H1 (cell line): ENCODE measurements at regions not wholly inside any gene's neighbourhood (a gene's known extent, or its start where the extent isn't known, plus 50 kb on each side); places are given as distances from the start of the nearest gene placed in this dataset.

Experiments used
- CTCF ChIA-PET: fragments of 300-600 bp; sonication (Branson Sonifier 250); formaldehyde crosslinking; loops from one replicate; lab custom pipeline; 2021; ENCODE audit not compliant: partially characterized antibody; lab: Charles Lee
- POLR2A ChIA-PET: fragments of 300-600 bp; sonication (Branson Sonifier 250); formaldehyde crosslinking; loops from one replicate; lab custom pipeline; 2021; ENCODE audit warnings: inconsistent platforms; ENCODE audit not compliant: partially characterized antibody; lab: Charles Lee
- DNase-seq, 2 experiments: peaks; one replicate each; pipeline versions ENCODE4 v3.0.0 to v3.0.0-alpha.2; 2010 to 2022; ENCODE audit warnings: low spot score in 2 of 2, low read depth in 1 of 2, mixed read lengths in 1 of 2
- FAIRE-seq: peaks from 2 replicates; lab custom pipeline; 2011; peaks lifted over from hg19 to GRCh38; lab: Jason Lieb, UNC
- H2AFZ ChIP-seq: 2 replicates; pipeline ENCODE4 v1.8.1; 2012; ENCODE audit warnings: low read length, inconsistent platforms
- H2AK5ac ChIP-seq: 2 replicates; pipeline ENCODE4 v1.6.1; 2013; ENCODE audit warnings: low read depth, low read length
- H2BK120ac ChIP-seq: replicated peaks from 2 replicates; pipeline ENCODE3; 2013; ENCODE audit warnings: low read depth, low read length, inconsistent platforms
- H2BK12ac ChIP-seq: 2 replicates; pipeline ENCODE4 v1.6.1; 2013; ENCODE audit warnings: low read depth, low read length
- H2BK15ac ChIP-seq: 2 replicates; pipeline ENCODE4 v1.6.1; 2013; ENCODE audit warnings: low read length
- H2BK20ac ChIP-seq: 2 replicates; pipeline ENCODE4 v1.6.1; 2013; ENCODE audit warnings: low read length
- H2BK5ac ChIP-seq: 2 replicates; pipeline ENCODE4 v1.6.1; 2013; ENCODE audit warnings: low read depth, low read length
- H3K14ac ChIP-seq: 2 replicates; pipeline ENCODE4 v1.6.1; 2013; ENCODE audit warnings: inconsistent platforms; ENCODE audit not compliant: insufficient read length
- H3K18ac ChIP-seq: 2 replicates; pipeline ENCODE4 v1.6.1; 2013; ENCODE audit warnings: low read length; ENCODE audit errors: extremely low read depth
- H3K23ac ChIP-seq: 2 replicates; pipeline ENCODE4 v1.6.1; 2013; ENCODE audit warnings: inconsistent platforms; ENCODE audit not compliant: insufficient read length
- H3K23me2 ChIP-seq: 2 replicates; pipeline ENCODE4 v1.6.1; 2013; ENCODE audit warnings: low read depth, low read length
- H3K27ac ChIP-seq: 2 replicates; pipeline ENCODE4 v1.6.1; 2011; ENCODE audit warnings: low read depth, low read length, inconsistent platforms
- H3K27me3 ChIP-seq, 4 experiments: replicated peaks in 1 of 4; 1 replicate in 1 of 4; 2 replicates in 3 of 4; pipeline versions ENCODE4 v1.6.1 to v1.8.1; 2011 to 2013; ENCODE audit warnings: low read length in 3 of 4, mild to moderate bottlenecking in 3 of 4, inconsistent platforms in 2 of 4, mixed read lengths in 2 of 4, moderate library complexity in 1 of 4; ENCODE audit not compliant: control insufficient read depth in 3 of 4, insufficient read depth in 3 of 4; ENCODE audit errors: extremely low read depth in 1 of 4
- H3K36me3 ChIP-seq, 4 experiments: 2 replicates each; pipeline versions ENCODE4 v1.6.1 to v1.8.1; 2011 to 2013; ENCODE audit warnings: mild to moderate bottlenecking in 4 of 4, low read length in 3 of 4, moderate library complexity in 2 of 4, control low read depth in 1 of 4, inconsistent platforms in 1 of 4; ENCODE audit not compliant: insufficient read depth in 4 of 4, control insufficient read depth in 2 of 4
- H3K4ac ChIP-seq: replicated peaks from 2 replicates; pipeline ENCODE3; 2013; ENCODE audit warnings: low read length, low read depth, mixed read lengths, inconsistent platforms; ENCODE audit not compliant: insufficient read length
- H3K4me1 ChIP-seq, 4 experiments: replicated peaks in 1 of 4; 1 replicate in 1 of 4; 2 replicates in 3 of 4; pipeline versions ENCODE4 v1.6.1 to v1.8.1; 2011 to 2013; ENCODE audit warnings: low read length in 3 of 4, inconsistent platforms in 2 of 4, mixed read lengths in 1 of 4; ENCODE audit not compliant: insufficient read depth in 4 of 4, control insufficient read depth in 3 of 4
- H3K4me2 ChIP-seq, 2 experiments: 2 replicates each; pipeline versions ENCODE4 v1.6.1 to v1.8.1; 2011 to 2013; ENCODE audit warnings: low read depth in 2 of 2, low read length in 2 of 2, control low read depth in 1 of 2, inconsistent platforms in 1 of 2, mild to moderate bottlenecking in 1 of 2; ENCODE audit not compliant: insufficient read depth in 1 of 2
- H3K4me3 ChIP-seq, 4 experiments: fragments of 200-600, 300-600 bp in 1 of 4; sonication (generic), shearing (Covaris generic), sonication (Bioruptor Twin) in 1 of 4; 2 replicates each; pipeline versions ENCODE4 v1.5.1 to v1.8.1; 2011 to 2016; ENCODE audit warnings: low read length in 4 of 4, low read depth in 3 of 4, control low read depth in 2 of 4, inconsistent platforms in 2 of 4, mild to moderate bottlenecking in 2 of 4, mixed read lengths in 1 of 4, moderate library complexity in 1 of 4; ENCODE audit not compliant: insufficient read depth in 2 of 4; ENCODE audit errors: extremely low read depth in 1 of 4
- H3K56ac ChIP-seq: replicated peaks from 2 replicates; pipeline ENCODE3; 2013; ENCODE audit warnings: low read depth, mild to moderate bottlenecking, mixed read lengths, low read length, inconsistent platforms; ENCODE audit not compliant: insufficient read length
- H3K79me1 ChIP-seq: 2 replicates; pipeline ENCODE4 v1.6.1; 2013; ENCODE audit warnings: low read depth, low read length, control low read depth
- H3K79me2 ChIP-seq, 2 experiments: 2 replicates each; pipeline versions ENCODE4 v1.6.1 to v1.8.1; 2012 to 2013; ENCODE audit warnings: low read length in 2 of 2, mild to moderate bottlenecking in 2 of 2, inconsistent platforms in 1 of 2; ENCODE audit not compliant: insufficient read depth in 2 of 2, control insufficient read depth in 1 of 2
- H3K9ac ChIP-seq, 4 experiments: replicated peaks in 1 of 4; 1 replicate in 1 of 4; 2 replicates in 3 of 4; pipeline versions ENCODE4 v1.6.1 to v1.8.1; 2011 to 2013; ENCODE audit warnings: low read depth in 3 of 4, low read length in 3 of 4, control low read depth in 2 of 4, mild to moderate bottlenecking in 2 of 4, moderate library complexity in 2 of 4, inconsistent platforms in 1 of 4; ENCODE audit errors: extremely low read depth in 1 of 4
- H3K9me3 ChIP-seq, 2 experiments: 2 replicates each; pipeline versions ENCODE4 v1.6.1 to v1.8.1; 2012 to 2013; ENCODE audit warnings: mild to moderate bottlenecking in 2 of 2, moderate library complexity in 2 of 2, control low read depth in 1 of 2, inconsistent platforms in 1 of 2, low read depth in 1 of 2, low read length in 1 of 2, mixed read lengths in 1 of 2; ENCODE audit not compliant: insufficient read depth in 2 of 2
- H4K20me1 ChIP-seq, 2 experiments: replicated peaks in 1 of 2; 2 replicates each; pipeline versions ENCODE3 to v1.8.1; 2011 to 2013; ENCODE audit warnings: inconsistent platforms in 2 of 2, low read length in 2 of 2, mild to moderate bottlenecking in 1 of 2; ENCODE audit not compliant: insufficient read depth in 2 of 2, control insufficient read depth in 1 of 2
- H4K5ac ChIP-seq: 2 replicates; pipeline ENCODE4 v1.6.1; 2013; ENCODE audit warnings: low read length, low read depth, mixed read lengths, inconsistent platforms; ENCODE audit not compliant: insufficient read length
- H4K8ac ChIP-seq: 2 replicates; pipeline ENCODE4 v1.8.0; 2013; ENCODE audit warnings: mild to moderate bottlenecking, moderate library complexity, low read length, inconsistent platforms; ENCODE audit not compliant: insufficient read depth; ENCODE audit errors: extremely low read depth
- H4K91ac ChIP-seq: replicated peaks from 2 replicates; pipeline ENCODE3; 2013; ENCODE audit warnings: low read length, mixed read lengths, inconsistent platforms; ENCODE audit not compliant: insufficient read length
- ATF3 ChIP-seq: IDR thresholded peaks from 2 replicates; pipeline ENCODE4 v1.6.1; 2011; ENCODE audit warnings: low read depth, mild to moderate bottlenecking, low read length; ENCODE audit not compliant: insufficient read depth
- BACH1 ChIP-seq: IDR thresholded peaks from 2 replicates; pipeline ENCODE4 v1.6.1; 2012; ENCODE audit warnings: low read length, improper control_type of control experiment
- CEBPB ChIP-seq: IDR thresholded peaks from 2 replicates; pipeline ENCODE4 v1.6.1; 2012; ENCODE audit warnings: low read depth, low read length
- HDAC2 ChIP-seq, 2 experiments: fragments of 300-600 bp in 1 of 2; sonication (generic) in 1 of 2; IDR thresholded peaks; 2 replicates each; pipeline ENCODE4 v1.6.1; 2011 to 2012; ENCODE audit warnings: low read depth in 2 of 2, low read length in 2 of 2, mild to moderate bottlenecking in 2 of 2, moderate library complexity in 2 of 2, borderline replicate concordance in 1 of 2, inconsistent platforms in 1 of 2
- KDM4A ChIP-seq: IDR thresholded peaks from one replicate; pipeline ENCODE4 v1.7.1; 2012; ENCODE audit warnings: low read depth, mild to moderate bottlenecking, moderate library complexity, low read length, inconsistent platforms; ENCODE audit not compliant: severe bottlenecking
- MAX ChIP-seq: IDR thresholded peaks from 2 replicates; pipeline ENCODE4 v1.6.1; 2012; ENCODE audit warnings: inconsistent platforms
- PHF8 ChIP-seq: fragments of 200-600 bp; sonication (generic); conservative IDR thresholded peaks from 2 replicates; pipeline ENCODE4 v1.7.1; 2012; ENCODE audit warnings: low read depth, mild to moderate bottlenecking, inconsistent platforms, low read length, moderate library complexity
- POU5F1 ChIP-seq: IDR thresholded peaks from 2 replicates; pipeline ENCODE4 v1.6.1; 2011; ENCODE audit warnings: low read depth, mild to moderate bottlenecking, low read length, moderate library complexity
- RFX5 ChIP-seq: IDR thresholded peaks from 2 replicates; pipeline ENCODE4 v1.6.1; 2011; ENCODE audit warnings: low read depth, low read length, improper control_type of control experiment, borderline replicate concordance
- RXRA ChIP-seq: IDR thresholded peaks from 2 replicates; pipeline ENCODE4 v1.6.1; 2011; ENCODE audit warnings: low read depth, mild to moderate bottlenecking, low read length, moderate library complexity; ENCODE audit not compliant: insufficient read depth
- SIN3A ChIP-seq, 2 experiments: IDR thresholded peaks in 1 of 2; conservative IDR thresholded peaks in 1 of 2; 2 replicates each; pipeline ENCODE4 v1.6.1; 2011 to 2012; ENCODE audit warnings: low read length in 2 of 2, improper control_type of control experiment in 1 of 2, low read depth in 1 of 2, mild to moderate bottlenecking in 1 of 2
- SP4 ChIP-seq: IDR thresholded peaks from 2 replicates; pipeline ENCODE4 v1.6.1; 2012; ENCODE audit warnings: low read length, inconsistent platforms
- SUZ12 ChIP-seq: fragments of 200-600 bp; sonication (generic); IDR thresholded peaks from 2 replicates; pipeline ENCODE4 v1.6.1; 2012; ENCODE audit warnings: mild to moderate bottlenecking, inconsistent platforms, low read length, moderate library complexity, mixed read lengths
- TAF7 ChIP-seq: optimal IDR thresholded peaks from 2 replicates; pipeline ENCODE3; 2011; ENCODE audit warnings: low read depth, mild to moderate bottlenecking, inconsistent platforms, low read length, moderate library complexity, borderline replicate concordance
- WGBS, 2 experiments: shearing (Covaris generic) in 1 of 2; methylation state at CpG; one replicate each; pipeline versions ENCODE4 v1.1.6 to v1.1.7; 2013 to 2015; ENCODE audit warnings: low lambda C conversion rate in 2 of 2, mixed read lengths in 2 of 2, inconsistent platforms in 1 of 2, low coverage in 1 of 2, missing lambda C conversion rate in 1 of 2; ENCODE audit not compliant: insufficient replicate concordance in 2 of 2, insufficient coverage in 1 of 2, insufficient read length in 1 of 2; ENCODE audit errors: extremely low coverage in 1 of 2, missing lambda C conversion rate in 1 of 2; 5-methylcytosine and 5-hydroxymethylcytosine counted together

- 93% methylated on average over 7 of the region's 7 CpGs; no CpG with 5 or more reads in 1 of the 2 experiments for WGBS, 2 experiments
- FAIRE-seq (no peak), DNase-seq (no peak)
- Histone ChIP-seq H3K4ac (no peak overlapping the region), H2BK12ac (no peak overlapping the region), H3K79me1 (no peaks in the 10 kb centered on the region), H3K36me3 (no peaks in the 10 kb centered on the region), H3K79me2 (no peaks in the 10 kb centered on the region), H3K4me2 (no peak overlapping the region), H2BK15ac (no peak overlapping the region), H2BK120ac (no peak overlapping the region), H2BK20ac (no peak overlapping the region), H3K4me1 (no peaks in the 10 kb centered on the region), H3K56ac (no peak overlapping the region), H4K8ac (no peak overlapping the region), H4K91ac (no peak overlapping the region), H2AK5ac (no peak overlapping the region), H3K27ac (no peak overlapping the region), H2BK5ac (no peak overlapping the region), H3K18ac (no peak overlapping the region), H3K14ac (no peak overlapping the region), H3K9ac (no peak overlapping the region), H3K23me2 (no peaks in the 10 kb centered on the region), H2AFZ (no peak overlapping the region), H3K23ac (no peak overlapping the region), H3K4me3 (no peak overlapping the region), H4K20me1 (no peaks in the 10 kb centered on the region), H3K9me3 (no peaks in the 10 kb centered on the region), H3K27me3 (no peaks in the 10 kb centered on the region), H4K5ac (no peak overlapping the region)
- ChIA-PET CTCF (interaction anchor here (1.3 kb wide), 1 partner anchor 455 kb away, joined by 3 read pairs; no protein-coding TSS in a partner anchor), POLR2A (no interaction called here)
- TF ChIP-seq KDM4A (no peak), SIN3A (conservative IDR thresholded peaks at IDR 0.05 in 1 of 2, IDR thresholded peaks at IDR 0.05 in 1 of 2; ENCODE audit: low read depth in 1 of 2, low read length in 2 of 2) (no peak), ATF3 (no peak), CEBPB (no peak), SP4 (no peak), POU5F1 (no peak), BACH1 (no peak), TAF7 (no peak), PHF8 (no peak), RFX5 (no peak), HDAC2 (IDR thresholded peaks at IDR 0.05; ENCODE audit: borderline replicate concordance in 1 of 2, low read depth in 2 of 2, low read length in 2 of 2) (no peak), RXRA (no peak), MAX (no peak), SUZ12 (no peak)
Measured at GRCh38 chr2:12552092-12552491, 164.6 kb upstream of the TRIB2 start.
